ENCODE measurements at regions not wholly inside any gene's neighbourhood (a gene's known extent, or its start where the extent isn't known, plus 50 kb on each side); places are given as distances from the start of the nearest gene placed in this dataset.

GRCh38 chr12:74049348-74049747 is 488.3 kb upstream of the ATXN7L3B start:
- Mint-ChIP-seq H3K27me3 (no peaks in the 10 kb centered on the region), H3K9me3 (peaks cover 8% of the 10 kb centered on the region), H3K4me3 (no peak overlapping the region), H3K36me3 (ENCODE audit: low read depth) (no peaks in the 10 kb centered on the region), H3K27ac (no peak overlapping the region), H3K4me1 (ENCODE audit: low read depth) (no peaks in the 10 kb centered on the region)
- intact Hi-C loops (cut with micrococcal nuclease): no loop called here

GRCh38 chr12:74051848-74052247 is 485.8 kb upstream of the ATXN7L3B start:
- intact Hi-C loops (cut with micrococcal nuclease): no loop called here
- no peak overlapping the region for H3K4me3 Mint-ChIP-seq
- no peaks in the 10 kb centered on the region for H3K27me3 Mint-ChIP-seq
- no peaks in the 10 kb centered on the region for H3K36me3 Mint-ChIP-seq (ENCODE audit: low read depth)
- no peak overlapping the region for H3K27ac Mint-ChIP-seq
- peaks cover 8% of the 10 kb centered on the region for H3K9me3 Mint-ChIP-seq
- no peaks in the 10 kb centered on the region for H3K4me1 Mint-ChIP-seq (ENCODE audit: low read depth)

DNA sequence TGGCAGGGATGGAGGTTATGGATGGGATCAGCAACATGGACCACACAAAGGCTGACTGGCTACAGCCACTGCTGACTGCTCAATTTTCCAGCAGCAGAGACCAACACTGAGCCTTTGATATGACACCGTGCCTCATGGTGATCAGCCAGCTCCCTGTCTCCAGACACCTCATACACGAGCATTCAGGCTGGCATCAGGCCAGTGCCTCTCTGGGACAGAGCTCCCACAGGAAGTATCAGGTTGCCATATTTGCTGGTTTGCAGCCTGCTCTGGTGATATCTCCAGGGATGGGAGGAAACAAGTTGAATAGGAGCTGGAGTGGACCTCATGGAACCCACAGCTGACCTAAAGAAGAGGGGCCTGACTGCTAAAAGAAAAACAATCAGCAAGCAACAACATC is 471.2 kb upstream of the ATXN7L3B start:
- Mint-ChIP-seq H3K27ac (no peak overlapping the region), H3K27me3 (no peaks in the 10 kb centered on the region), H3K36me3 (ENCODE audit: low read depth) (no peaks in the 10 kb centered on the region), H3K4me1 (ENCODE audit: low read depth) (no peaks in the 10 kb centered on the region), H3K4me3 (no peak overlapping the region), H3K9me3 (peaks cover 55% of the 10 kb centered on the region)
- intact Hi-C loops (cut with micrococcal nuclease): no loop called here

- intact Hi-C loops (cut with micrococcal nuclease): no loop called here
- Mint-ChIP-seq H3K27me3 (no peaks in the 10 kb centered on the region), H3K4me1 (ENCODE audit: low read depth) (no peaks in the 10 kb centered on the region), H3K4me3 (no peak overlapping the region), H3K36me3 (ENCODE audit: low read depth) (no peaks in the 10 kb centered on the region), H3K27ac (no peak overlapping the region), H3K9me3 (peaks cover 58% of the 10 kb centered on the region)
Observed at GRCh38 chr12:74071182-74071581, 466.5 kb upstream of the ATXN7L3B start.

DNA sequence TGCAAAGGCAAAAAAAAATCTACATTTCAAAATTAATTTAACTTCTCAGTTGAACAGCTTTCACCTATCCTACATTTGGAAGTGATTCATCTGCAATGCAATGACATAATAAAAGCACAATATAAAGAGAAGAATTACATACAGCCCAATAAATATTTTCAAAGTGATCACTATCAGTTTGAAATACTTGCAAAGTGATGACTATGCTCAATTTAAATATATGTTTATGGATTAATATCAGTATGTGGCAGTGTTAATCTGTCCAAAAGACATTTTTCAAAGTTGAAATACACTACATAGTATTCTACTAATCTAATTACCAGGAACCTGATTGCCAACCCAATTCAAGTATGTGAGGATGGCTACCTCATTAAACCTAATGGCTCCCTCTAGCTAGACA is 460.7 kb upstream of the ATXN7L3B start:
- Mint-ChIP-seq H3K9me3 (peaks cover 10% of the 10 kb centered on the region), H3K4me3 (no peak overlapping the region), H3K27me3 (no peaks in the 10 kb centered on the region), H3K36me3 (ENCODE audit: low read depth) (no peaks in the 10 kb centered on the region), H3K27ac (no peak overlapping the region), H3K4me1 (ENCODE audit: low read depth) (no peaks in the 10 kb centered on the region)
- intact Hi-C loops (cut with micrococcal nuclease): no loop called here

DNA sequence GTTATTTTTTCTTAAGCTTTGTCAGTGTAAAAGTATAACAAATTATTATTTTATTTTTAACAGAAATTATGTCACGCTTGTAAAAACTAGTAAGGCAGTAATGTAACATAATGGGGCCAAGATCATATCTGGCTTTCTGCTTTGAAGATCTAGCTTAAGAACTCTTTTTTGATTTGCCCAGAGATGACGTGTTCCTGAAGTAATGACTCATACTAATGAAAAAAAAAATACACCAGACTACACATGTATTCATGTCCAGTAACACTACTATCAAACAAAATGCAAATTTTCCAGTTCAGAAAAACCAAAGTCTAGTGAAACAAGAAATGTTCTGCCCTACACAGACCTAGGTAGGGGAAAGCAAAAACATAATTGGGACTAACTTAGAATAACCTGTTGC is 432.2 kb upstream of the ATXN7L3B start:
- Mint-ChIP-seq H3K27me3 (no peaks in the 10 kb centered on the region), H3K27ac (no peak overlapping the region), H3K9me3 (no peaks in the 10 kb centered on the region), H3K4me1 (ENCODE audit: low read depth) (no peaks in the 10 kb centered on the region), H3K36me3 (ENCODE audit: low read depth) (no peaks in the 10 kb centered on the region), H3K4me3 (no peak overlapping the region)
- intact Hi-C loops (cut with micrococcal nuclease): no loop called here

DNA sequence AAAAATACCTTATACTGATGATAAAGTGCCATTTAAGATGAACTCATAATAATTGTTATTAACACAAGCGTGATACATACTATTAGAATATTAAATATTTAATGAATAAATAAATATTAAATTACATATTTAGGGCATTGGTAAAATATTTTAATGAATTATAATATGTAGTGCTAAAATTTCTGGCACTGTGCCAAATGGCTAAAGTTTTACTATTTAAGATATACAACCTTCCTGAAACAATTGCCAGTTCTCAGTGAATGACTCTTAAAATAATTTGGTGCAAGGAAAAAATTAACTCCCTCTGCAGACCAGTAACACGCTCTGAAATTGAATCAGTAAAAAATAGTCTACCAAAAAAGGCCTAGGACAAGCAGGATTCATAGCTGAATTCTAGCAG is 428.9 kb upstream of the ATXN7L3B start:
- Mint-ChIP-seq H3K36me3 (ENCODE audit: low read depth) (no peaks in the 10 kb centered on the region), H3K9me3 (no peaks in the 10 kb centered on the region), H3K27ac (no peak overlapping the region), H3K4me1 (ENCODE audit: low read depth) (no peaks in the 10 kb centered on the region), H3K27me3 (no peaks in the 10 kb centered on the region), H3K4me3 (no peak overlapping the region)
- intact Hi-C loops (cut with micrococcal nuclease): no loop called here

GRCh38 chr12:74111688-74112360 is 425.8 kb upstream of the ATXN7L3B start:
- H3K4me3 Mint-ChIP-seq: no peak overlapping the region
- no peaks in the 10 kb centered on the region for H3K9me3 Mint-ChIP-seq
- intact Hi-C loops (cut with micrococcal nuclease): no loop called here
- no peaks in the 10 kb centered on the region for H3K27me3 Mint-ChIP-seq
- no peaks in the 10 kb centered on the region for H3K4me1 Mint-ChIP-seq (ENCODE audit: low read depth)
- no peak overlapping the region for H3K27ac Mint-ChIP-seq
- no peaks in the 10 kb centered on the region for H3K36me3 Mint-ChIP-seq (ENCODE audit: low read depth)

- Mint-ChIP-seq H3K4me3 (no peak overlapping the region), H3K9me3 (no peaks in the 10 kb centered on the region)
Observed at GRCh38 chr12:74119811-74120362, 417.7 kb upstream of the ATXN7L3B start.

DNA sequence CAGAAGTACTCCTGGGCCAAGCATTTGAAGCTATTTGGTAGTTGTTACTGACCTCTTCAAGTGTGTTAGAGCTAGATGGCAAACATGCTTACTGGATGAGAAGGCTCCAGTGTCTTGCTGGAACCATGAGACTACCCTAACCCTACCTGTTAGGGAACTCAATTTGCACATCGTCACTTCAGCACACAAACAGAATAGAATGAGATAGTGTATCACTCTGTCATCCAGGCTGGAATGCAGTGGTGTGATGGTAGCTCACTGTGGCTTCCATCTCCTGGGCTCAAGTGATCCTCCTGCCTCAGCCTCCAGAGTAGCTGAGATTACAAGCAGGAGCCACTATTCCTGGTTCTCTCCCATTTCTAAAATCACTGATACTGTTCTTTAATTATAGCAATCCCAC is 417.0 kb upstream of the ATXN7L3B start:
- Mint-ChIP-seq H3K27me3 (no peaks in the 10 kb centered on the region), H3K27ac (no peak overlapping the region), H3K36me3 (ENCODE audit: low read depth) (no peaks in the 10 kb centered on the region), H3K4me3 (no peak overlapping the region), H3K4me1 (ENCODE audit: low read depth) (no peaks in the 10 kb centered on the region), H3K9me3 (no peaks in the 10 kb centered on the region)
- intact Hi-C loops (cut with micrococcal nuclease): no loop called here

More at GRCh38 chr12:74119811-74120362, 417.7 kb upstream of the ATXN7L3B start:
- Mint-ChIP-seq H3K4me1 (ENCODE audit: low read depth) (no peaks in the 10 kb centered on the region), H3K27ac (no peak overlapping the region), H3K27me3 (no peaks in the 10 kb centered on the region), H3K36me3 (ENCODE audit: low read depth) (no peaks in the 10 kb centered on the region)
- intact Hi-C loops (cut with micrococcal nuclease): no loop called here

- no peaks in the 10 kb centered on the region for H3K4me1 Mint-ChIP-seq (ENCODE audit: low read depth)
- H3K27me3 Mint-ChIP-seq: no peaks in the 10 kb centered on the region
- H3K4me3 Mint-ChIP-seq: no peak overlapping the region
- H3K36me3 Mint-ChIP-seq (ENCODE audit: low read depth): no peaks in the 10 kb centered on the region
- H3K9me3 Mint-ChIP-seq: no peaks in the 10 kb centered on the region
- H3K27ac Mint-ChIP-seq: no peak overlapping the region
- intact Hi-C loops (cut with micrococcal nuclease): no loop called here
Observed at GRCh38 chr12:74129702-74130101, 407.9 kb upstream of the ATXN7L3B start.

DNA sequence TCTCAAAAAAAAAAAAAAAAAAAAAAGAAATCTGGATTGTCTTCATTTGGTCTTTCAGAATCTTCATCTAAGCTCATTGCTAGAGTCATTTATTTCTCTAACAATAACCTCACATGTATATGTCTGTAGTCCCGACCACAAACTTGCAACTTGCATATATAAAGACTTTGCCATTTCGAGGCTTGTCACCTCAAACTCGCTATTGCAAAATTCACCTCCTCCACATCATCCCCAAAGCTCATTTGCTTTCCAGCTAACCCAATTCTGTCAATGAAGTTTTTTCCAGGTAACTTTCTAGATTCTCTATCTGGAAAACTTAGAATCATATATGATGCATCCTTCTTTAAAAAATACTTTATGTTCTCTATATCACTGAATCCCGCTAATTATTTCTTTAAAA is 393.2 kb upstream of the ATXN7L3B start:
- Mint-ChIP-seq H3K27ac (no peak overlapping the region), H3K9me3 (no peaks in the 10 kb centered on the region), H3K27me3 (no peaks in the 10 kb centered on the region), H3K36me3 (ENCODE audit: low read depth) (no peaks in the 10 kb centered on the region), H3K4me3 (no peak overlapping the region), H3K4me1 (ENCODE audit: low read depth) (no peaks in the 10 kb centered on the region)
- intact Hi-C loops (cut with micrococcal nuclease): no loop called here

DNA sequence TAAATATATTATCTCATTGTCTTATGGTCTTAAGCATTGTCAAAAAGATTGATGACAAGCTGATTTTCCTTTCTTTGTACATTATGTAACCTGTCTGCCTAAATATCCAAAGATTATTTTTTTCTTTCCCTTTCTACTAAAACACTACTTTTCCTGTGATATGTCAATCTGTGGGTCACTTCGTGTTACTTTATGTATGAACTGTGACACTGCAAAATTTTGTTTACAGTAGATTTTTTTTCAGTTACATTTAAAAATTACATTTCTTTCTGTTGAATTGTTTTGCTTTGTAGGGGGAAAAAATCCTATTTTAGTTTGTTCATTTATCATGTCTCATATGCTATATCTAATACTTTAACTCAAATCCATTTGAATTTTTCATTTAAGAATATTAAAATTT is 392.3 kb upstream of the ATXN7L3B start:
- Mint-ChIP-seq H3K36me3 (ENCODE audit: low read depth) (no peaks in the 10 kb centered on the region), H3K27me3 (no peaks in the 10 kb centered on the region), H3K4me3 (no peak overlapping the region), H3K27ac (no peak overlapping the region), H3K9me3 (no peaks in the 10 kb centered on the region), H3K4me1 (ENCODE audit: low read depth) (no peaks in the 10 kb centered on the region)
- intact Hi-C loops (cut with micrococcal nuclease): no loop called here

DNA sequence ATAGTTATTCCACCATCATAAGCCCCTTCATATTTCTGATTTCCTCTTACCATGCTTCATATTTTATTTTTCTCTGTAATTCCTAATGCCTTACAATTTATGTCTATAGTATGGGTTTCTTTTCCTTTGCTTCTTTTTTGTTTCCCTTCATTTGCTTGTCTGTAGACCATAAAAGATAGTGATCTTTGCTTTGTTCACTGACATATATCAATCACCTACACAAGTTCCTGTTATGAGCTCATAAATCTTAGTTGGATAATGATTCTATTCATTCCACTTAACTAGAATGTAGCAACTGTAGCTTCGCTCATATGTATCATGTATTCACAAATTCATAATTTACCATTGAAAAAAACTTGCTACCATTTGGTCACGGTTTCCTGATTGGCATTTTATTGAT is 388.8 kb upstream of the ATXN7L3B start:
- Mint-ChIP-seq H3K27ac (no peak overlapping the region), H3K4me1 (ENCODE audit: low read depth) (no peaks in the 10 kb centered on the region), H3K4me3 (no peak overlapping the region), H3K9me3 (no peaks in the 10 kb centered on the region), H3K36me3 (ENCODE audit: low read depth) (no peaks in the 10 kb centered on the region), H3K27me3 (no peaks in the 10 kb centered on the region)
- intact Hi-C loops (cut with micrococcal nuclease): no loop called here

DNA sequence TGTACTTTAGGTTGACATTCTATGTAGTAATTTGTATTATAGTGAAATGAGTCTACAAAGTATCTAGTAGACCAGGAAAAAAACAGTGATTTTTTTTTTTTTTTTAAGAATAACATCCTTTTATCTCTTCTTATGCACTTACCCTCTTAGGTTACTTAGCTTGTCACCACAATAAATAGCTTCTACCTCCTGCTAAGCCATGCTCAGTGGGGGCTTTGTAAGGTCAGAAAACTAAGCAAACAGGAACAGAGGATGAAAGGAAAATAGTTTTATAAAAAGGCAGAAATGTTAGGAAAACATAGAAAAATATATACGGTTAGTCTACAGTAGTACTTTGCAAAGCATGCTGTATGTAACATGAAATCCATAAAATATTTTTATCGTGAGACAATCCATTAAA is 385.3 kb upstream of the ATXN7L3B start:
- intact Hi-C loops (cut with micrococcal nuclease): no loop called here
- no peak overlapping the region for H3K4me3 Mint-ChIP-seq
- no peak overlapping the region for H3K27ac Mint-ChIP-seq
- H3K4me1 Mint-ChIP-seq (ENCODE audit: low read depth): no peaks in the 10 kb centered on the region
- no peaks in the 10 kb centered on the region for H3K36me3 Mint-ChIP-seq (ENCODE audit: low read depth)
- H3K9me3 Mint-ChIP-seq: peaks cover 4% of the 10 kb centered on the region
- no peaks in the 10 kb centered on the region for H3K27me3 Mint-ChIP-seq

Measured in dendritic cell treated with granulocyte-macrophage colony-stimulating factor and Interleukin-4, amounts not matched to agents 40 ng/mL and 50 ng/mL, for 4 days (primary cell).